Prostate gland (tissue), 2 donors: ENCODE measurements at regions not wholly inside any gene's neighbourhood (a gene's known extent, or its start where the extent isn't known, plus 50 kb on each side); places are given as distances from the start of the nearest gene placed in this dataset.

Experiments
- POLR2A ChIP-seq: fragments of 450-650 bp; IDR thresholded peaks from one replicate; pipeline ENCODE4 v1.6.1; 2016; ENCODE audit warnings: antibody characterized with exemption, mild to moderate bottlenecking
- POLR2AphosphoS5 ChIP-seq: sonication (generic); formaldehyde crosslinking; IDR thresholded peaks from one replicate; pipeline ENCODE4 v1.6.1; 2017; ENCODE audit warnings: antibody characterized with exemption
- TF ChIP-seq, protein P1 (sequence below), 4 experiments: fragments of 200-600 bp in 2 of 4; fragments of 450-650 bp in 2 of 4; sonication (generic) in 2 of 4; IDR thresholded peaks; 1 replicate in 3 of 4; 2 replicates in 1 of 4; pipeline ENCODE4 v1.5.1; 2016 to 2019; ENCODE audit warnings: antibody characterized with exemption in 4 of 4, mild to moderate bottlenecking in 2 of 4, moderate library complexity in 2 of 4

DNA sequence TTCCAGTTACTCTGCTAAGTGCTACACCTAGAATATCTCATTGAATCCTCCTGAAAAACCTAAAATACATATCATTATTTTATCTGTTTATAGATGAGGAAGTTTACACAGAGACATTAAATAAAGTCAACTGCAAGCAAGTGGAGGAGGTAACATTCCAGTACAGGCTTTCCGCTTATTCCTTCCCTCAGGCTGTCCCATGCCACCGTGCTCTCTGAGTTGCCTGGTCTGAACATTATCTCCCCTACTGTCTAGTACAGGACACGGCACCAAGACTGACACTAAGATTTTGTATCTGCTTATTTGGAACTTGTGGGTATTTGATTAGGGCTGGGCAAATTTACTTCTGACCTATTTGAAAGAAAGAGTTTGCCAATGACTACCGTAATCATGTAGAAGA is 172.4 kb upstream of the STK32A start:
- TF ChIP-seq, protein P1, sequence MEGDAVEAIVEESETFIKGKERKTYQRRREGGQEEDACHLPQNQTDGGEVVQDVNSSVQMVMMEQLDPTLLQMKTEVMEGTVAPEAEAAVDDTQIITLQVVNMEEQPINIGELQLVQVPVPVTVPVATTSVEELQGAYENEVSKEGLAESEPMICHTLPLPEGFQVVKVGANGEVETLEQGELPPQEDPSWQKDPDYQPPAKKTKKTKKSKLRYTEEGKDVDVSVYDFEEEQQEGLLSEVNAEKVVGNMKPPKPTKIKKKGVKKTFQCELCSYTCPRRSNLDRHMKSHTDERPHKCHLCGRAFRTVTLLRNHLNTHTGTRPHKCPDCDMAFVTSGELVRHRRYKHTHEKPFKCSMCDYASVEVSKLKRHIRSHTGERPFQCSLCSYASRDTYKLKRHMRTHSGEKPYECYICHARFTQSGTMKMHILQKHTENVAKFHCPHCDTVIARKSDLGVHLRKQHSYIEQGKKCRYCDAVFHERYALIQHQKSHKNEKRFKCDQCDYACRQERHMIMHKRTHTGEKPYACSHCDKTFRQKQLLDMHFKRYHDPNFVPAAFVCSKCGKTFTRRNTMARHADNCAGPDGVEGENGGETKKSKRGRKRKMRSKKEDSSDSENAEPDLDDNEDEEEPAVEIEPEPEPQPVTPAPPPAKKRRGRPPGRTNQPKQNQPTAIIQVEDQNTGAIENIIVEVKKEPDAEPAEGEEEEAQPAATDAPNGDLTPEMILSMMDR (IDR thresholded peaks at IDR 0.05), result no peak
- TF ChIP-seq POLR2AphosphoS5, result no peak
- no peak for TF ChIP-seq POLR2A
